Pancreas (tissue), 10 donors: ENCODE measurements at regions not wholly inside any gene's neighbourhood (a gene's known extent, or its start where the extent isn't known, plus 50 kb on each side); places are given as distances from the start of the nearest gene placed in this dataset.

Source experiments
- ATAC-seq, 4 donors: fragments of 200-7000 bp; cut with Tn5 transposase; one replicate each; pipeline versions ENCODE4 v1.8.0 to v1.9.1; 2020; ENCODE audit warnings: mild to moderate bottlenecking in 4 of 4, moderate library complexity in 4 of 4
- DNase-seq, 6 donors: peaks; one replicate each; pipeline ENCODE4 v3.0.0-alpha.2; 2020
- FAIRE-seq: peaks from 2 replicates; lab custom pipeline; 2012; peaks lifted over from hg19 to GRCh38; lab: Jason Lieb, UNC
- H3K27ac ChIP-seq, 4 donors: fragments of 200-600 bp; sonication (generic); 1 replicate in 3 of 4; 2 replicates in 1 of 4; pipeline versions ENCODE4 v1.5.0 to v1.8.0; 2020
- H3K27me3 ChIP-seq, 4 donors: fragments of 200-600 bp; one replicate each; pipeline ENCODE4 v1.8.0; 2021
- H3K36me3 ChIP-seq, 3 donors: fragments of 200-600 bp; sonication (generic) in 1 of 3; one replicate each; pipeline versions ENCODE4 v1.5.0 to v1.8.0; 2020 to 2021
- H3K4me1 ChIP-seq, 3 donors: fragments of 200-600 bp; one replicate each; pipeline ENCODE4 v1.8.0; 2021
- H3K4me3 ChIP-seq, 4 donors: fragments of 200-600 bp; sonication (generic) in 2 of 4; one replicate each; pipeline versions ENCODE4 v1.5.0 to v1.8.0; 2020 to 2021
- H3K9me3 ChIP-seq, 4 donors: fragments of 200-600 bp; one replicate each; pipeline ENCODE4 v1.8.0; 2021
- WGBS, 2 donors: extraction: QIAGEN DNeasy Blood & Tissue Kit; methylation state at CpG; one replicate each; pipeline ENCODE4 v1.1.7; 2013; 5-methylcytosine and 5-hydroxymethylcytosine counted together
- intact Hi-C, 3 donors: fragments of 100-400 bp; cut with DNase I; formaldehyde crosslinking; loops; one replicate each; pipeline versions ENCODE4 v1.11.1 to v1.14.2; 2022
- TF ChIP-seq, protein P1 (sequence below), 4 donors: fragments of 200-600 bp; sonication (generic) in 3 of 4; IDR thresholded peaks; one replicate each; pipeline versions ENCODE4 v1.5.0 to v1.8.0; 2021; ENCODE audit warnings: antibody characterized with exemption in 4 of 4
- donor health status: healthy with polysubstance abuse.
- donor health status: DM: no; HTN: no; CAD: no; lungs with moderate emphysema.
- donor health status: DM: no; HTN: no; CAD: no.
- donor health status: control.
- donor health status: control.
- donor health status: Bipolar disorder and iron deficiency.
- donor health status: DM: yes; HTN: yes; CAD: no.
- donor health status: DM: no; HTN: no; CAD: no.
- donor health status: DM: no; HTN: no; CAD: no.
- donor health status: DM: yes; HTN: yes; CAD: no.

DNA sequence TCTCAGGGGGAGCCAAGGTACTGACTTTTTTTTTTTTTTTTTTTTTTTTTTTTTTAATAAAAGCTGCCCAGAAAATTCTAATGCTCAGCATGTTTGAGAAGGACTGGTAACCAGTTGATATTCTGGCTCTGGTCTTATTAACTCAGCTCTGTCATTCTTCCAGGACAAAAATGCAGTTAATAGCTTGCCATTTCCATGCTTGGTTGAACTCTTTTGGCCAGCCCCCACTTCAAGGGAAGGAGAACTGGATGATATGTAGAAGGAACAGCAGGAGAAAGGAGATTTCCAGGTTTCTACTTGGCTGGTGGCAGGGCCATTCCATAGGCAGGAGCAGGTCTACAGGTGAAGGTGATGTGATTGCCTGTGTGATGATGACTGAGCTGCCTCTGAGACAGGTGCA, 59.2 kb upstream of the TANC2 start:
- Histone ChIP-seq H3K27ac (no peak overlapping the region), H3K36me3 (no peaks in the 10 kb centered on the region), H3K4me3 (no peak overlapping the region), H3K9me3 (no peaks in the 10 kb centered on the region), H3K27me3 (no peaks in the 10 kb centered on the region), H3K4me1 (no peaks in the 10 kb centered on the region)
- FAIRE-seq = no peak
- no peak for ATAC-seq
- intact Hi-C loops = no loop called here
- TF ChIP-seq, protein P1, sequence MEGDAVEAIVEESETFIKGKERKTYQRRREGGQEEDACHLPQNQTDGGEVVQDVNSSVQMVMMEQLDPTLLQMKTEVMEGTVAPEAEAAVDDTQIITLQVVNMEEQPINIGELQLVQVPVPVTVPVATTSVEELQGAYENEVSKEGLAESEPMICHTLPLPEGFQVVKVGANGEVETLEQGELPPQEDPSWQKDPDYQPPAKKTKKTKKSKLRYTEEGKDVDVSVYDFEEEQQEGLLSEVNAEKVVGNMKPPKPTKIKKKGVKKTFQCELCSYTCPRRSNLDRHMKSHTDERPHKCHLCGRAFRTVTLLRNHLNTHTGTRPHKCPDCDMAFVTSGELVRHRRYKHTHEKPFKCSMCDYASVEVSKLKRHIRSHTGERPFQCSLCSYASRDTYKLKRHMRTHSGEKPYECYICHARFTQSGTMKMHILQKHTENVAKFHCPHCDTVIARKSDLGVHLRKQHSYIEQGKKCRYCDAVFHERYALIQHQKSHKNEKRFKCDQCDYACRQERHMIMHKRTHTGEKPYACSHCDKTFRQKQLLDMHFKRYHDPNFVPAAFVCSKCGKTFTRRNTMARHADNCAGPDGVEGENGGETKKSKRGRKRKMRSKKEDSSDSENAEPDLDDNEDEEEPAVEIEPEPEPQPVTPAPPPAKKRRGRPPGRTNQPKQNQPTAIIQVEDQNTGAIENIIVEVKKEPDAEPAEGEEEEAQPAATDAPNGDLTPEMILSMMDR (IDR thresholded peaks at IDR 0.05) = no peak
- no peak for DNase-seq

DNA sequence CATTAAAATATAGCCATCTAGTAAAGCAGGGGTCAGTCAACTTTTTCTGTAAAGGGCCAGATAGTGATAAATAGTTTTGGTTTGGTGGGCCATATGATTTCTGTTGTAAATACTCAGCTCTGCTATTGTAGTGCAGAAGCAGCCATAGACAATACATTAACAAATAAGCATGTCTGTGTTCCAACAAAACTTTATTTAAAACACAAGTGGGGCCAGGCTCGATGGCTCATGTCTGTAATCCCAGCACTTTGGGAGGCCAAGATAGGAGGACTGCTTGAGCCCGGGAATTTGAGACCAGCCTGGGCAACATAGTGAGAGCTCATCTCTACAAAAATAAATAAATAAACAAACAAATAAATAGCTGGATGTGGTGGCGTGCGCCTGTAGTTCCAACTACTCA, 60.8 kb upstream of the TANC2 start:
- no peak overlapping the region for H3K27ac ChIP-seq
- 77 to 81% methylated on average over 4 of the region's 4 CpGs for WGBS, 2 donors
- TF ChIP-seq, protein P1 (IDR thresholded peaks at IDR 0.05) = no peak
- H3K36me3 ChIP-seq = no peaks in the 10 kb centered on the region
- no peaks in the 10 kb centered on the region for H3K4me1 ChIP-seq
- no peak for FAIRE-seq
- intact Hi-C loops = no loop called here
- H3K27me3 ChIP-seq = no peaks in the 10 kb centered on the region
- no peaks in the 10 kb centered on the region for H3K9me3 ChIP-seq
- ATAC-seq = no peak
- DNase-seq = no peak
- H3K4me3 ChIP-seq = no peak overlapping the region

DNA sequence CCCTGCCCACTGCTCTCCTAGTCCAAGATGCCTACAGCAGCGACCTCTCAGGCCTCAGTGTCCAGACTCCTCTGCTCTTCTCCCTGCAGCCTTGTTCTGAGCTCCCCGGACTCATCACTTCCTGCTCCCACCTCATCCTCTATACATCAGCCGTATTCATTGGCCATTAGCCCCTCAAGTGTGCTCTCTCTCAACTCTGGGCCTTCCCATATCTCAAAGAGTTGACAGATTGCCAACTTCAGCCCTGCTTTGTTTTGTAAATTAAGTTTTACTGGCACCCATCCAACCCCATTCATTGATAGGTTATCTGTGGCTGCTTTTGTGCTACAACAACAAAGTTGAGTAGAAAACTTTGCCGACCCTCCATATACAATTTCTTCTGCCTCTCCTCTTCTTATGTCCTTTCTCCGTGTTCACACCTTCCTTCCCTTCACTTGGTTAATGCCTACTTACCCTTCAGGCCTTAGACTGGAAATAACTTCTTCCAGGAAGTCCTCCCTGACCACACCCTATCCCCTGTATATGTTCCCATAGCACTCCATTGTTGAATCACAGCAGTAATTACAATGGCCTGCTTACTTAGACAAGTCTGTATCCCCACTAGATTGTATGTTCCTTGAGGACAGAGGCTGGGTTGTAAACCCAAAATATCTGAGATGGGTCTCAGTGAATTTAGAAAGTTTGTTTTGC, 63.4 kb upstream of the TANC2 start:
- ATAC-seq = no peak
- WGBS, 2 donors = 57 to 68% methylated on average over 5 of the region's 5 CpGs

DNA sequence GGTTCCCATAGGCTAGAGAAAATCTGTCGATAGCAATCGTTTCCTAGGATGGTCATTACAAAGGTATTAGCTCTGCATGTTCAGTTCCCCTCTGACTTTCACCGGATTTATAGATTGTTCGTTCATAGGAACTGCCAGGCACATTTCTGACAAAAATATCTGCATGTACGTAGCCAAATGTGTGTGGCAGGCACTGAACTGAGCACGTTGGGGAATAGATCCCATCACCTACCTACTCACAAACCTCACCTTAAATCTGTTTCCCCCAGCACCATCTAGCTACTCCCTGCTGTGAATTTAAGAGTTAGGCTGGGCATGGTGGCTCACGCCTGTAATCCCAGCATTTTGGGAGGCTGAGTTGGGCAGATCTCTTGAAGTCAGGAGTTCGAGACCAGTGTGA, 64.5 kb upstream of the TANC2 start:
- Histone ChIP-seq H3K4me1 (no peaks in the 10 kb centered on the region), H3K27me3 (no peaks in the 10 kb centered on the region), H3K9me3 (no peaks in the 10 kb centered on the region), H3K27ac (no peak overlapping the region), H3K4me3 (no peak overlapping the region), H3K36me3 (no peaks in the 10 kb centered on the region)
- FAIRE-seq (no peak), ATAC-seq (no peak), DNase-seq (no peak)
- WGBS, 2 donors = 80 to 89% methylated on average over 8 of the region's 8 CpGs
- intact Hi-C loops = no loop called here
- TF ChIP-seq, protein P1 (IDR thresholded peaks at IDR 0.05) = no peak

More for the DNA sequence above, 63.4 kb upstream of the TANC2 start:
- FAIRE-seq (no peak), DNase-seq (no peak)
- intact Hi-C loops = no loop called here
- no peaks in the 10 kb centered on the region for H3K36me3 ChIP-seq
- H3K9me3 ChIP-seq = no peaks in the 10 kb centered on the region
- H3K4me3 ChIP-seq = no peak overlapping the region
- no peaks in the 10 kb centered on the region for H3K27me3 ChIP-seq
- H3K27ac ChIP-seq = no peak overlapping the region
- TF ChIP-seq, protein P1 (IDR thresholded peaks at IDR 0.05) = no peak
- no peaks in the 10 kb centered on the region for H3K4me1 ChIP-seq

DNA sequence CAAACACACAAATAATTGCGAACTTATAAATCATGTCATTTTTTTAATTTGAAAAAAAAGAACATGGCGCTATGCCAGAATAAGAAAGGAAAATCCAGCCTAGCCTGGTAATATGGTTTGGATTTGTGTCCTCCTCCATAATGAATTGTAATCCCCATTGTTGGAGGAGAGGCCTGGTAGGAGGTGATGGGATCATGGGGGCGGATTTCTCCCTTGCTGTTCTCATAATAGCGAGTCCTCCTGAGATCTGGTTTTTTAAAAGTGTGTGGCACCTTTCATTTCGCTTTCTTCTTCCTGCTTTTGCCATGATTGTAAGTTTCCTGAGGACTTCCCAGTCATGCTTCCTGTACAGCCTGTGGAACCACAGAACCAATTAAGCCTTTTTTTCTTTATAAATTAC, 65.9 kb upstream of the TANC2 start:
- Histone ChIP-seq H3K4me1 (no peaks in the 10 kb centered on the region), H3K36me3 (no peaks in the 10 kb centered on the region), H3K27ac (no peak overlapping the region), H3K27me3 (no peaks in the 10 kb centered on the region), H3K9me3 (no peaks in the 10 kb centered on the region), H3K4me3 (no peak overlapping the region)
- FAIRE-seq = no peak
- DNase-seq = no peak
- intact Hi-C loops = no loop called here
- 89 to 93% methylated on average over 5 of the region's 5 CpGs for WGBS, 2 donors
- no peak for ATAC-seq
- TF ChIP-seq, protein P1 (IDR thresholded peaks at IDR 0.05) = no peak
